ENCODE measurements at regions not wholly inside any gene's neighbourhood (a gene's known extent, or its start where the extent isn't known, plus 50 kb on each side); places are given as distances from the start of the nearest gene placed in this dataset.

- ChIA-PET POLR2A (no interaction called here), CTCF (no interaction called here)
- TF ChIP-seq HDGF (IDR thresholded peaks at IDR 0.05; ENCODE audit: borderline replicate concordance) (no peak), ARNT (IDR thresholded peaks at IDR 0.05) (no peak), L3MBTL2 (conservative IDR thresholded peaks at IDR 0.05) (no peak), NFRKB (IDR thresholded peaks at IDR 0.05) (no peak), SUZ12 (IDR thresholded peaks at IDR 0.05) (no peak), LEF1 (IDR thresholded peaks at IDR 0.05; ENCODE audit: borderline replicate concordance) (no peak), FOXK2 (IDR thresholded peaks at IDR 0.05) (no peak), FOXA1 (IDR thresholded peaks at IDR 0.05) (no peak), TARDBP (IDR thresholded peaks at IDR 0.05) (no peak), ELF4 (IDR thresholded peaks at IDR 0.05) (no peak)
- DNase-seq (ENCODE audit: extremely low spot score): no peak
These were observed 70.2 kb upstream of the S1PR1 start for GRCh38 chr1:101166583-101167120.

GRCh38 chr1:101165954-101166353 is 70.9 kb upstream of the S1PR1 start:
- ChIA-PET POLR2A (no interaction called here), CTCF (interaction anchor here (1.3 kb wide), 1 partner anchor 9 kb away, joined by 5 read pairs; no protein-coding TSS in a partner anchor)
- DNase-seq (ENCODE audit: extremely low spot score): no peak
- TF ChIP-seq FOXM1 (IDR thresholded peaks at IDR 0.05; ENCODE audit: borderline replicate concordance): no peak
- TF ChIP-seq NFRKB (IDR thresholded peaks at IDR 0.05): no peak
- TF ChIP-seq FOXK2 (IDR thresholded peaks at IDR 0.05): no peak
- TF ChIP-seq FOXA1 (IDR thresholded peaks at IDR 0.05): no peak
- no peak for TF ChIP-seq LEF1 (IDR thresholded peaks at IDR 0.05; ENCODE audit: borderline replicate concordance)
- no peak for TF ChIP-seq SUZ12 (IDR thresholded peaks at IDR 0.05)
- no peak for TF ChIP-seq ELF4 (IDR thresholded peaks at IDR 0.05)
- no peak for TF ChIP-seq HDGF (IDR thresholded peaks at IDR 0.05; ENCODE audit: borderline replicate concordance)
- no peak for TF ChIP-seq CTBP1 (IDR thresholded peaks at IDR 0.05; ENCODE audit: borderline replicate concordance)
- TF ChIP-seq ZNF384 (IDR thresholded peaks at IDR 0.05): no peak
- TF ChIP-seq PKNOX1 (IDR thresholded peaks at IDR 0.05): no peak
- TF ChIP-seq SP1 (IDR thresholded peaks at IDR 0.05): no peak
- no peak for TF ChIP-seq L3MBTL2 (conservative IDR thresholded peaks at IDR 0.05)
- no peak for TF ChIP-seq BHLHE40 (IDR thresholded peaks at IDR 0.05; ENCODE audit: borderline replicate concordance)
- no peak for TF ChIP-seq ARNT (IDR thresholded peaks at IDR 0.05)
- no peak for TF ChIP-seq TARDBP (IDR thresholded peaks at IDR 0.05)

GRCh38 chr1:101165532-101165931 is 71.3 kb upstream of the S1PR1 start:
- TF ChIP-seq HDGF (IDR thresholded peaks at IDR 0.05; ENCODE audit: borderline replicate concordance) (no peak), PKNOX1 (IDR thresholded peaks at IDR 0.05) (no peak), SP1 (IDR thresholded peaks at IDR 0.05) (no peak), NFRKB (IDR thresholded peaks at IDR 0.05) (no peak), FOXK2 (IDR thresholded peaks at IDR 0.05) (no peak)
- ChIA-PET CTCF (interaction anchor here (1.3 kb wide), 1 partner anchor 10 kb away, joined by 5 read pairs; no protein-coding TSS in a partner anchor), POLR2A (no interaction called here)
- no peak for DNase-seq (ENCODE audit: extremely low spot score)

- no peak for DNase-seq (ENCODE audit: extremely low spot score)
- CTCF ChIA-PET: interaction anchor here (1.3 kb wide), 1 partner anchor 10 kb away, joined by 5 read pairs; no protein-coding TSS in a partner anchor
- POLR2A ChIA-PET: no interaction called here
- TF ChIP-seq L3MBTL2 (conservative IDR thresholded peaks at IDR 0.05) (no peak), CTBP1 (IDR thresholded peaks at IDR 0.05; ENCODE audit: borderline replicate concordance) (no peak), SUZ12 (IDR thresholded peaks at IDR 0.05) (no peak), SP1 (IDR thresholded peaks at IDR 0.05) (no peak), PKNOX1 (IDR thresholded peaks at IDR 0.05) (no peak), NFRKB (IDR thresholded peaks at IDR 0.05) (no peak), FOXK2 (IDR thresholded peaks at IDR 0.05) (no peak), BHLHE40 (IDR thresholded peaks at IDR 0.05; ENCODE audit: borderline replicate concordance) (no peak), LEF1 (IDR thresholded peaks at IDR 0.05; ENCODE audit: borderline replicate concordance) (no peak), TARDBP (IDR thresholded peaks at IDR 0.05) (no peak), ELF4 (IDR thresholded peaks at IDR 0.05) (no peak), FOXM1 (IDR thresholded peaks at IDR 0.05; ENCODE audit: borderline replicate concordance) (no peak), ZNF384 (IDR thresholded peaks at IDR 0.05) (no peak), ARNT (IDR thresholded peaks at IDR 0.05) (no peak), FOXA1 (IDR thresholded peaks at IDR 0.05) (no peak), HDGF (IDR thresholded peaks at IDR 0.05; ENCODE audit: borderline replicate concordance) (no peak)
These were observed 72.0 kb upstream of the S1PR1 start for GRCh38 chr1:101164776-101165175.

- ChIA-PET POLR2A (no interaction called here), CTCF (no interaction called here)
- no peak for DNase-seq (ENCODE audit: extremely low spot score)
- TF ChIP-seq SUZ12 (IDR thresholded peaks at IDR 0.05) (no peak), ZNF384 (IDR thresholded peaks at IDR 0.05) (no peak), BHLHE40 (IDR thresholded peaks at IDR 0.05; ENCODE audit: borderline replicate concordance) (no peak), LEF1 (IDR thresholded peaks at IDR 0.05; ENCODE audit: borderline replicate concordance) (no peak)
These were observed 73.8 kb upstream of the S1PR1 start for GRCh38 chr1:101162736-101163735.

- CTCF ChIA-PET: no interaction called here
- DNase-seq (ENCODE audit: extremely low spot score): no peak
- TF ChIP-seq FOXA1 (IDR thresholded peaks at IDR 0.05): no peak
- no peak for TF ChIP-seq FOXK2 (IDR thresholded peaks at IDR 0.05)
- no peak for TF ChIP-seq FOXM1 (IDR thresholded peaks at IDR 0.05; ENCODE audit: borderline replicate concordance)
- no peak for TF ChIP-seq ARNT (IDR thresholded peaks at IDR 0.05)
- no peak for TF ChIP-seq TARDBP (IDR thresholded peaks at IDR 0.05)
- TF ChIP-seq NFRKB (IDR thresholded peaks at IDR 0.05): no peak
- TF ChIP-seq ZNF384 (IDR thresholded peaks at IDR 0.05): no peak
- no peak for TF ChIP-seq CTBP1 (IDR thresholded peaks at IDR 0.05; ENCODE audit: borderline replicate concordance)
- no peak for TF ChIP-seq LEF1 (IDR thresholded peaks at IDR 0.05; ENCODE audit: borderline replicate concordance)
- no peak for TF ChIP-seq SP1 (IDR thresholded peaks at IDR 0.05)
- TF ChIP-seq PKNOX1 (IDR thresholded peaks at IDR 0.05): no peak
- no peak for TF ChIP-seq SUZ12 (IDR thresholded peaks at IDR 0.05)
- TF ChIP-seq BHLHE40 (IDR thresholded peaks at IDR 0.05; ENCODE audit: borderline replicate concordance): no peak
- TF ChIP-seq ELF4 (IDR thresholded peaks at IDR 0.05): no peak
- TF ChIP-seq L3MBTL2 (conservative IDR thresholded peaks at IDR 0.05): no peak
- no peak for TF ChIP-seq HDGF (IDR thresholded peaks at IDR 0.05; ENCODE audit: borderline replicate concordance)
- POLR2A ChIA-PET: no interaction called here
These were observed 74.5 kb upstream of the S1PR1 start for GRCh38 chr1:101162300-101162699.

Measured in HEK293T (cell line).